ENCODE measurements at regions not wholly inside any gene's neighbourhood (a gene's known extent, or its start where the extent isn't known, plus 50 kb on each side); places are given as distances from the start of the nearest gene placed in this dataset.

DNA sequence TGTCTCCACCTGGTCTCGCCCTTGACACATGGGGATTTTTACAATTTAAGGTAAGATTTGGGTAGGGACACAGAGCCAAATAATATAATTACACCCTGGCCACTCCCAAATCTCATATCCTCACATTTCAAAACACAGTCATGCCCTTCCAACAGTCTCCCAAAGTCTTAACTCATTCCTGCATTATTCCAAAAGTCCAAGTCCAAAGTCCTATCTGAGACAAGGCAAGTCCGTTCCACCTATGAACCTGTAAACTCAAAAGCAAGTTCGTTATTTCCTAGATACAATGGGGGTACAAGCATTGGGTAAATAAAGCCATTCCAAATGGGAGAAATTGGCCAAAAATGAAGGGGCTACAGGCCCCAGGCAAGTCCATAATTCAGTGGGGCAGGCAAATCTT lies 380.8 kb downstream of the CXXC4 start:
- DNase-seq: no peak
- H3K9me3 ChIP-seq (replicated peaks; ENCODE audit: insufficient read depth, low read length): no peaks in the 10 kb centered on the region
- no peak overlapping the region for H3K9ac ChIP-seq (ENCODE audit: low read length)
- H3K4me2 ChIP-seq (ENCODE audit: low read depth, low read length): no peak overlapping the region
- H4K20me1 ChIP-seq (ENCODE audit: insufficient read depth, low read length): no peaks in the 10 kb centered on the region
- no peaks in the 10 kb centered on the region for H3K36me3 ChIP-seq (replicated peaks; ENCODE audit: insufficient read depth, low read length)
- H3K27me3 ChIP-seq (replicated peaks; ENCODE audit: insufficient read depth, low read length): no peaks in the 10 kb centered on the region
- no peaks in the 10 kb centered on the region for H3K9me2 ChIP-seq (replicated peaks; ENCODE audit: insufficient read depth, low read length)
- H2AFZ ChIP-seq (ENCODE audit: low read length): no peak overlapping the region
- H3K27ac ChIP-seq (ENCODE audit: low read length): no peak overlapping the region
- H3K79me2 ChIP-seq (ENCODE audit: low read length): no peaks in the 10 kb centered on the region
- no peaks in the 10 kb centered on the region for H3K4me1 ChIP-seq (ENCODE audit: low read length)
- TF ChIP-seq, protein P1, sequence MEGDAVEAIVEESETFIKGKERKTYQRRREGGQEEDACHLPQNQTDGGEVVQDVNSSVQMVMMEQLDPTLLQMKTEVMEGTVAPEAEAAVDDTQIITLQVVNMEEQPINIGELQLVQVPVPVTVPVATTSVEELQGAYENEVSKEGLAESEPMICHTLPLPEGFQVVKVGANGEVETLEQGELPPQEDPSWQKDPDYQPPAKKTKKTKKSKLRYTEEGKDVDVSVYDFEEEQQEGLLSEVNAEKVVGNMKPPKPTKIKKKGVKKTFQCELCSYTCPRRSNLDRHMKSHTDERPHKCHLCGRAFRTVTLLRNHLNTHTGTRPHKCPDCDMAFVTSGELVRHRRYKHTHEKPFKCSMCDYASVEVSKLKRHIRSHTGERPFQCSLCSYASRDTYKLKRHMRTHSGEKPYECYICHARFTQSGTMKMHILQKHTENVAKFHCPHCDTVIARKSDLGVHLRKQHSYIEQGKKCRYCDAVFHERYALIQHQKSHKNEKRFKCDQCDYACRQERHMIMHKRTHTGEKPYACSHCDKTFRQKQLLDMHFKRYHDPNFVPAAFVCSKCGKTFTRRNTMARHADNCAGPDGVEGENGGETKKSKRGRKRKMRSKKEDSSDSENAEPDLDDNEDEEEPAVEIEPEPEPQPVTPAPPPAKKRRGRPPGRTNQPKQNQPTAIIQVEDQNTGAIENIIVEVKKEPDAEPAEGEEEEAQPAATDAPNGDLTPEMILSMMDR (IDR thresholded peaks at IDR 0.05; ENCODE audit: low read length): no peak
- no peak overlapping the region for H3K4me3 ChIP-seq (ENCODE audit: low read length)
- no peaks in the 10 kb centered on the region for H3F3A ChIP-seq (ENCODE audit: insufficient read depth, low read length)

DNA sequence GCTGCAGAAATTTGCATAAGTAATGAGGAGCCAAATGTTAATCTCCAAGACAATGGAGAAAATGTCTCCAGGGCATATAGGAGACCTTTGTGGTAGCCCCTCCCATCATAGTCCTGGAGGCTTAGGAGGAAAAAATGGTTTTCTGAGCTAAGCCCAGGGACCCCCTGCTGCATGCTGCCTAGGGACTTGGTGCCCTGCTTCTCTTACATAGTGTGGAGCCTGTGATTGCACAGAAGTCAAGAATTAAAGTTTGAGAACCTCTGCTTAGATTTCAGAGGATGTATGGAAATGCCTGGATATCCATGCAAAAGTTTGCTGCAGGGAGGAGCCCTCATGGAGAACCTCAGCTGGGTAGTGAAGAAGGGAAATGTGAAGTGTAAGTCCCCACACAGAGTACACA lies 379.4 kb upstream of the TACR3 start:
- no peaks in the 10 kb centered on the region for H3F3A ChIP-seq (ENCODE audit: insufficient read depth, low read length)
- no peak for TF ChIP-seq EZH2 (optimal IDR thresholded peaks at IDR 0.05; ENCODE audit: low read depth, low read length)
- TF ChIP-seq EZH2phosphoT487 (IDR thresholded peaks at IDR 0.05; ENCODE audit: low read length): no peak
- TF ChIP-seq, protein P1 (IDR thresholded peaks at IDR 0.05; ENCODE audit: low read length): no peak
- no peaks in the 10 kb centered on the region for H3K9me2 ChIP-seq (replicated peaks; ENCODE audit: insufficient read depth, low read length)
- no peak for DNase-seq
- H3K9ac ChIP-seq (ENCODE audit: low read length): no peak overlapping the region
- H4K20me1 ChIP-seq (ENCODE audit: insufficient read depth, low read length): no peaks in the 10 kb centered on the region
- H3K79me2 ChIP-seq (ENCODE audit: low read length): no peaks in the 10 kb centered on the region
- H2AFZ ChIP-seq (ENCODE audit: low read length): no peak overlapping the region
- H3K4me1 ChIP-seq (ENCODE audit: low read length): no peaks in the 10 kb centered on the region
- no peak overlapping the region for H3K4me3 ChIP-seq (ENCODE audit: low read length)
- H3K4me2 ChIP-seq (ENCODE audit: low read depth, low read length): no peak overlapping the region
- H3K9me3 ChIP-seq (replicated peaks; ENCODE audit: insufficient read depth, low read length): no peaks in the 10 kb centered on the region
- H3K27me3 ChIP-seq (replicated peaks; ENCODE audit: insufficient read depth, low read length): no peaks in the 10 kb centered on the region
- H3K27ac ChIP-seq (ENCODE audit: low read length): no peak overlapping the region
- H3K36me3 ChIP-seq (replicated peaks; ENCODE audit: insufficient read depth, low read length): no peaks in the 10 kb centered on the region

DNA sequence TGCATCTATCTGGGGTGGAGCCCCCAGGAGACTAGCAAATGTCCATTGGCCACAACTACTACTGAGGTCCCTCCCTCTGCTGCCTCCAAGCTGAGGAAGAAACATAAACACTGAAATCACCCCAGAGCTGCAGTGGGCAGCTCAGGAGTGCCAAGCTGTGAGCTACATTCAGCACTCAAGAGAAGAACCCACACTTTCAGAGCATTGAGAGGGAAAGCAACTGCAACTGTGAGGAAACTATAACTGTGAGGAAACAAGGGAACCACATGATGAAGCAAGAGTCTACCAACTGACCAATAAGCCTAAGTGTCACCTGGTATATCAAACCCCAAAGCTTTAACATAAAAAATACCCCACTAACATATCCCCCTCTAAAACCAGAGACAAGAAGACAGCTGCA lies 373.5 kb upstream of the TACR3 start:
- Histone ChIP-seq H3K4me1 (ENCODE audit: low read length) (no peaks in the 10 kb centered on the region), H3K4me2 (ENCODE audit: low read depth, low read length) (no peak overlapping the region), H3K79me2 (ENCODE audit: low read length) (no peaks in the 10 kb centered on the region), H3K9ac (ENCODE audit: low read length) (no peak overlapping the region), H3K9me2 (replicated peaks; ENCODE audit: insufficient read depth, low read length) (no peaks in the 10 kb centered on the region), H3K9me3 (replicated peaks; ENCODE audit: insufficient read depth, low read length) (no peaks in the 10 kb centered on the region), H3K4me3 (ENCODE audit: low read length) (no peak overlapping the region), H4K20me1 (ENCODE audit: insufficient read depth, low read length) (no peaks in the 10 kb centered on the region), H3K27ac (ENCODE audit: low read length) (no peak overlapping the region), H3F3A (ENCODE audit: insufficient read depth, low read length) (no peaks in the 10 kb centered on the region), H3K36me3 (replicated peaks; ENCODE audit: insufficient read depth, low read length) (no peaks in the 10 kb centered on the region), H2AFZ (ENCODE audit: low read length) (no peak overlapping the region), H3K27me3 (replicated peaks; ENCODE audit: insufficient read depth, low read length) (no peaks in the 10 kb centered on the region)
- TF ChIP-seq EZH2 (optimal IDR thresholded peaks at IDR 0.05; ENCODE audit: low read depth, low read length): no peak
- no peak for TF ChIP-seq EZH2phosphoT487 (IDR thresholded peaks at IDR 0.05; ENCODE audit: low read length)
- TF ChIP-seq, protein P1 (IDR thresholded peaks at IDR 0.05; ENCODE audit: low read length): no peak
- DNase-seq: no peak

DNA sequence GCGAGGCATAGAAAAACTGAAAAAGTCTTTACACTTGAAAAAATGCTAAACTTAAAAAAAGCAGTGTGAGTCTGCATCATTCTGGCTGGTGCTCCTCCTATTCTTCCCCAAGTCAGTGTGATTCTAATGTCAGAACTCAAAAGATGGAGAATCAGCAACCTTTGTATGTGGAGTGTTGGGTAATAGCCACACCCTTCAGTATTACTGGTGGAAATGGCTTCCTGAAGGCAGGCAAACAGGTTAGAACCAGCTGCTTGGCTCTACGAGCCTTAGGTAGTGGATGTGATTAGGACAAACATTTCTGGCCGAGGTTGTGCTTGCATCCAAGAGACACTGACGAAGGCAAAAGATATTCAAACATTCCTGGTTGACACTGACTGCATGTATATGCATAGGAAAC lies 353.4 kb upstream of the TACR3 start:
- TF ChIP-seq EZH2phosphoT487 (IDR thresholded peaks at IDR 0.05; ENCODE audit: low read length): no peak
- TF ChIP-seq, protein P1 (IDR thresholded peaks at IDR 0.05; ENCODE audit: low read length): no peak
- H3K27me3 ChIP-seq (replicated peaks; ENCODE audit: insufficient read depth, low read length): no peaks in the 10 kb centered on the region

More for the DNA sequence above, 353.4 kb upstream of the TACR3 start:
- Histone ChIP-seq H3K9me2 (replicated peaks; ENCODE audit: insufficient read depth, low read length) (no peaks in the 10 kb centered on the region), H3K4me3 (ENCODE audit: low read length) (no peak overlapping the region), H3F3A (ENCODE audit: insufficient read depth, low read length) (no peaks in the 10 kb centered on the region), H3K4me2 (ENCODE audit: low read depth, low read length) (no peak overlapping the region), H3K9me3 (replicated peaks; ENCODE audit: insufficient read depth, low read length) (no peaks in the 10 kb centered on the region), H3K27ac (ENCODE audit: low read length) (no peak overlapping the region), H3K36me3 (replicated peaks; ENCODE audit: insufficient read depth, low read length) (no peaks in the 10 kb centered on the region), H3K9ac (ENCODE audit: low read length) (no peak overlapping the region), H2AFZ (ENCODE audit: low read length) (no peak overlapping the region), H3K4me1 (ENCODE audit: low read length) (no peaks in the 10 kb centered on the region), H3K79me2 (ENCODE audit: low read length) (no peaks in the 10 kb centered on the region), H4K20me1 (ENCODE audit: insufficient read depth, low read length) (no peaks in the 10 kb centered on the region)
- DNase-seq: no peak

All from MM.1S (cell line).